BJ (cell line): ENCODE measurements at regions not wholly inside any gene's neighbourhood (a gene's known extent, or its start where the extent isn't known, plus 50 kb on each side); places are given as distances from the start of the nearest gene placed in this dataset.

ENCODE experiments used
- CTCF ChIA-PET: fragments of 350-600 bp; formaldehyde crosslinking; extraction: SDS; loops from one replicate; lab custom pipeline; 2021; ENCODE audit warnings: antibody characterized with exemption, inconsistent platforms; lab: Yijun Ruan, JAX
- POLR2A ChIA-PET: fragments of 300-600 bp; sonication (Branson Sonifier 250); formaldehyde crosslinking; extraction: SDS; loops from one replicate; lab custom pipeline; 2021; ENCODE audit warnings: antibody characterized with exemption; lab: Charles Lee
- DNase-seq: peaks from one replicate; pipeline ENCODE4 v3.0.0-alpha.2; 2011; ENCODE audit warnings: low read depth
- H3K27me3 ChIP-seq: 2 replicates; pipeline ENCODE4 v1.6.0; 2011; ENCODE audit warnings: low read length; ENCODE audit not compliant: control insufficient read depth, insufficient read depth
- H3K36me3 ChIP-seq: 2 replicates; pipeline ENCODE4 v1.5.1; 2011; ENCODE audit warnings: low read length; ENCODE audit not compliant: control insufficient read depth, insufficient read depth
- H3K4me3 ChIP-seq: 2 replicates; pipeline ENCODE4 v1.5.1; 2011; ENCODE audit warnings: low read depth, mild to moderate bottlenecking, control low read depth, low read length
- TF ChIP-seq, protein P1 (sequence below): IDR thresholded peaks from 2 replicates; pipeline ENCODE4 v1.5.1; 2011; ENCODE audit warnings: low read depth, mild to moderate bottlenecking, control low read depth, inconsistent platforms, low read length, moderate library complexity; ENCODE audit not compliant: insufficient read depth

DNA sequence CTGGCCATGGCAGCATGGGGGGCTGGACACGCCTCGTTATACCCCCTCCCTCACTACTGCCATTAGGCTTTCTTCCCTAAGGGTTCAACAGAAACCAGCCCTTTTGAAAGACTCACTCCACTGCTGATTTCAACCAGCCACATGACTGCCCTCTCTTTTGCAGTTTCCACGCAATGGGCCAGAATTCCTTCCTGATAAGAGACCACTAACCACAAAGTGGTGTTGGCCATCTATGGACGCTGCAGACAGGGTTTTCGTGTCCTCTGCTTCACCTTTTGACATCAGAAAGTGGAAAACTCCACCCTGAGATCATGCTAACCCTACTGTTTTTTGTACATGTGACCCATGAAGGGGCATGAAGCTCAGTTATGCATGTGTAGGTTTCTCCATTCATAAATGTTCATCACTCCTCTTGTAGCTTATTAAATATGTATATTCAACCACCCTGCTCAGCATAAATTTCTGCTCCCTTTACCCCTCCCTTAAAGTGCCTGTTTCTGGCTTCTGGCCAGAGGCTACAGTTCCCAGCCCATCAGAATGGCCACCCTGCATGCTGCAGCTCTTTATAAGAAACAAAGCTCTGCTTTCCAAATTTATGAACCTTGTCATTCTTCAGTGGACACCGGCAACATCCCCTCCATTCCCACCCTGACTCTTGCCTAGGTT, 105.6 kb upstream of the KCNK12 start:
- POLR2A ChIA-PET = no interaction called here
- TF ChIP-seq, protein P1, sequence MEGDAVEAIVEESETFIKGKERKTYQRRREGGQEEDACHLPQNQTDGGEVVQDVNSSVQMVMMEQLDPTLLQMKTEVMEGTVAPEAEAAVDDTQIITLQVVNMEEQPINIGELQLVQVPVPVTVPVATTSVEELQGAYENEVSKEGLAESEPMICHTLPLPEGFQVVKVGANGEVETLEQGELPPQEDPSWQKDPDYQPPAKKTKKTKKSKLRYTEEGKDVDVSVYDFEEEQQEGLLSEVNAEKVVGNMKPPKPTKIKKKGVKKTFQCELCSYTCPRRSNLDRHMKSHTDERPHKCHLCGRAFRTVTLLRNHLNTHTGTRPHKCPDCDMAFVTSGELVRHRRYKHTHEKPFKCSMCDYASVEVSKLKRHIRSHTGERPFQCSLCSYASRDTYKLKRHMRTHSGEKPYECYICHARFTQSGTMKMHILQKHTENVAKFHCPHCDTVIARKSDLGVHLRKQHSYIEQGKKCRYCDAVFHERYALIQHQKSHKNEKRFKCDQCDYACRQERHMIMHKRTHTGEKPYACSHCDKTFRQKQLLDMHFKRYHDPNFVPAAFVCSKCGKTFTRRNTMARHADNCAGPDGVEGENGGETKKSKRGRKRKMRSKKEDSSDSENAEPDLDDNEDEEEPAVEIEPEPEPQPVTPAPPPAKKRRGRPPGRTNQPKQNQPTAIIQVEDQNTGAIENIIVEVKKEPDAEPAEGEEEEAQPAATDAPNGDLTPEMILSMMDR = no peak
- H3K27me3 ChIP-seq = no peaks in the 10 kb centered on the region
- no peak overlapping the region for H3K4me3 ChIP-seq
- H3K36me3 ChIP-seq = no peaks in the 10 kb centered on the region
- CTCF ChIA-PET = interaction anchor here (1.0 to 1.2 kb wide), 2 partner anchors 44 to 239 kb away, joined by 3 read pairs; no protein-coding TSS in a partner anchor
- DNase-seq = no peak

DNA sequence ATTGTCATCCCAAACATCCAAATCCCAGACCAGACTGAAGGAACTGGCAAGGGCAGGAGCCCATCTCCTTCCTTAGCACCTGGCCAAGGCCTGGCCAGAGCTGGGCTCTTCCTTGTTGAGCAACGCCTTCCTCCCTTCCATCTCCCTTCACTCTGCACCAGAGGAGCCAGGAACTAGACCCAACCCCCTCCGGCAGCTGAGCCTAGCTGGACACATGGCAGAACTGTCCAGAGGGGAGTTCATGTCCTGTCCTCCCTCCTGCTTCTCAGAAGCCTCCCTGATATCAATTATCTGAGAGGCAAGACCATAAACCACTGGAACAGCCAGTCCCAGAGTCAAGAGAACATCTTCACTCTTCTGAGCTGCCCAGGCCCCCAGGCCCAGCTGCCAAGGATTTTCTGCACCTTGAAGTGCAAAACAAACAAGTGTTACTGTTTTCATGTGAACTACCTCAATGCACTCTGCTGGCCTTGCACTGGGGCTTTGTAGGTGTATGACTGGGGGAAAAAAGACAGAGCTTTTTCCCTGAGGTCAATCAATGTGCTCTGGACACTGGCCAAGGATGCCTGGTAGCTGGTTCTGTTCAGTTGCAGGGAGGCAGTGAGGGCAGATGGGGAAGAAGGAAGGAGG, 104.5 kb upstream of the KCNK12 start:
- TF ChIP-seq, protein P1 = no peak
- Histone ChIP-seq H3K4me3 (no peak overlapping the region), H3K36me3 (no peaks in the 10 kb centered on the region), H3K27me3 (no peaks in the 10 kb centered on the region)
- ChIA-PET CTCF (interaction anchor here (1.0 kb wide), 1 partner anchor 45 kb away, joined by 3 read pairs; no protein-coding TSS in a partner anchor), POLR2A (no interaction called here)
- no peak for DNase-seq

DNA sequence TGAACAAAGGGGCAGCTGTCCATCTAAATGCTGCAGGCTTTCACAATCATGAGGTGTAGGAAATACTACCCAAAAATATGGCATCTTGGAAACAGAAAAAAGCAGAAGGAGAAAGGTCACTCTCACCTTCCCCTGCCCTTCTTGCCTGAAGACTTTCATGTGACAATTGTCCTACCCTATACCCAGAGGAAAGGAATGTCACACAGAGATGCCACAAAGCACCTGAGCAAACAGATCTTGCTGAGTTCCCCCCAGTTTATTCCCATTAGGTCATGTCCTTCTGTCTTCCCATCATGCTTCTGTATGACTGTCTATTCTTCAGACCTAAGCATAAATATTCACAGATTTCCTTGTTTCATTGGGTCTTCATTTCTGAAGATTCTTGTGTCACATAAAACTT, 95.5 kb upstream of the KCNK12 start:
- CTCF ChIA-PET = interaction anchor here (1.0 kb wide), 1 partner anchor 12 kb away, joined by 4 read pairs; no protein-coding TSS in a partner anchor
- TF ChIP-seq, protein P1 = no peak

DNA sequence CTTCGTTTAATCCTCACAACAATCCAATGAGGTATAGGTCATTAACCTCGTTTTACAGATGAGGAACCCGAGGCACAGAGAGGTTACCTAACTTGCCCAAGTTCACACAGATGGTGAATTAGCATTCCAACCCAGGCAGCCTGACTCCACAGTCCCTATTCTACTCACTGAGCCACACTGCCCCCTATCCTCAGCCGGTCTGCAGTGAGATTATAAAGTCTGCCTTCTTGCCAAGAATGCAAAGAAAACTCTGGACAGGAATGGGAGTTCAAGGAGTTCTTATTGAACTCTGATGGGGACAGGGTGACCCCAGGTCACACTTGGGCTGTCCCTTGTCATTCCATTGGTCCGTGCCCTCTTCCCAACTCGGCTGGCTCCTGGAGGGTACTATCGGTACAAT, 94.0 kb upstream of the KCNK12 start:
- Histone ChIP-seq H3K4me3 (no peak overlapping the region), H3K36me3 (no peaks in the 10 kb centered on the region), H3K27me3 (no peaks in the 10 kb centered on the region)
- TF ChIP-seq, protein P1 = no peak
- no peak for DNase-seq
- ChIA-PET CTCF (no interaction called here), POLR2A (no interaction called here)

More for the DNA sequence above, 95.5 kb upstream of the KCNK12 start:
- Histone ChIP-seq H3K4me3 (no peak overlapping the region), H3K27me3 (no peaks in the 10 kb centered on the region), H3K36me3 (no peaks in the 10 kb centered on the region)
- POLR2A ChIA-PET = no interaction called here
- DNase-seq = no peak

DNA sequence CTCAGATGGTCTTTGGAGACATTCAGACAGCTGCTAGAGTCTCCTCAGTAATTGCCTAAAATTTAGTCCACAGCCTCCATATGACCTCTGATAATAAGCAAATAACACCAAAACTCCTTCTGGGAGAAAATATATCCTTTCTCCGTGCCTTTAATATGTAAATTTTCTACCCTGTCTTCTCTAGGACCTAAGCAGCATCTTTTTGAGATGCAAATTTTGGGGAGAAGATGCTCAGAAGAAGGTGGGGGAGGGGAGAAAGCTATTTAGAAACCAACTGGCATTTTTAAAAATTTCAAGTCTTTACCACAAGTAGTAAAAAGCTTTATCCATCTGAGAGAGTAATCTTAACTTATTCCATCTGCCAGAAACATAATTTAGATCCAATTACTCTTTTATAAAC, 91.8 kb upstream of the KCNK12 start:
- TF ChIP-seq, protein P1 = no peak
- CTCF ChIA-PET = interaction anchor here (0.6 to 0.7 kb wide), 3 partner anchors 11 to 157 kb away, joined by 3 to 4 read pairs (median 3); no protein-coding TSS in a partner anchor
- no peak overlapping the region for H3K4me3 ChIP-seq
- no peaks in the 10 kb centered on the region for H3K36me3 ChIP-seq
- H3K27me3 ChIP-seq = no peaks in the 10 kb centered on the region
- POLR2A ChIA-PET = no interaction called here
- no peak for DNase-seq
